ENCODE measurements at regions not wholly inside any gene's neighbourhood (a gene's known extent, or its start where the extent isn't known, plus 50 kb on each side); places are given as distances from the start of the nearest gene placed in this dataset.

GRCh38 chr17:70484496-70484895, 315.2 kb downstream of the KCNJ2 start:
- H3K56ac ChIP-seq (replicated peaks; ENCODE audit: insufficient read length, low read depth, low read length): no peak overlapping the region
- H3K4me1 ChIP-seq (replicated peaks in 1 of 4; ENCODE audit: control insufficient read depth in 3 of 4, insufficient read depth in 4 of 4, low read length in 3 of 4): no peaks in the 10 kb centered on the region
- H3K4ac ChIP-seq (replicated peaks; ENCODE audit: insufficient read length, low read depth, low read length): no peak overlapping the region
- peaks cover 7 to 13% of the 10 kb centered on the region in 2 experiments; a peak in 3 of 4 replicates for H3K9me3 ChIP-seq (ENCODE audit: insufficient read depth in 2 of 2, low read depth in 1 of 2, low read length in 1 of 2)
- no peak overlapping the region for H4K91ac ChIP-seq (replicated peaks; ENCODE audit: insufficient read length, low read length)
- H3K4me2 ChIP-seq (ENCODE audit: insufficient read depth in 1 of 2, low read depth in 2 of 2, low read length in 2 of 2): no peak overlapping the region
- no peak overlapping the region for H3K14ac ChIP-seq (ENCODE audit: insufficient read length)
- no peak overlapping the region for H2BK15ac ChIP-seq (ENCODE audit: low read length)
- no peak for DNase-seq (ENCODE audit: low read depth in 1 of 2, low spot score in 2 of 2)
- no peaks in the 10 kb centered on the region for H4K20me1 ChIP-seq (replicated peaks in 1 of 2; ENCODE audit: control insufficient read depth in 1 of 2, insufficient read depth in 2 of 2, low read length in 2 of 2)
- FAIRE-seq: no peak
- no peak overlapping the region for H2AFZ ChIP-seq (ENCODE audit: low read length)
- no peaks in the 10 kb centered on the region for H3K27me3 ChIP-seq (replicated peaks in 1 of 4; ENCODE audit: control insufficient read depth in 3 of 4, extremely low read depth in 1 of 4, insufficient read depth in 3 of 4, low read length in 3 of 4)
- no peak overlapping the region for H4K8ac ChIP-seq (ENCODE audit: extremely low read depth, insufficient read depth, low read length)
- ChIA-PET CTCF (ENCODE audit: partially characterized antibody) (interaction anchor here (0.5 kb wide), 1 partner anchor 113 kb away, joined by 3 read pairs; no protein-coding TSS in a partner anchor), POLR2A (ENCODE audit: partially characterized antibody) (no interaction called here)
- H4K5ac ChIP-seq (ENCODE audit: insufficient read length, low read depth, low read length): no peak overlapping the region
- H2BK12ac ChIP-seq (ENCODE audit: low read depth, low read length): no peak overlapping the region
- no peak overlapping the region for H3K18ac ChIP-seq (ENCODE audit: extremely low read depth, low read length)
- no peak overlapping the region for H3K23ac ChIP-seq (ENCODE audit: insufficient read length)
- H3K79me2 ChIP-seq (ENCODE audit: control insufficient read depth in 1 of 2, insufficient read depth in 2 of 2, low read length in 2 of 2): no peaks in the 10 kb centered on the region
- no peak overlapping the region for H3K4me3 ChIP-seq (ENCODE audit: extremely low read depth in 1 of 4, insufficient read depth in 2 of 4, low read depth in 3 of 4, low read length in 4 of 4)
- no peak overlapping the region for H3K9ac ChIP-seq (replicated peaks in 1 of 4; ENCODE audit: extremely low read depth in 1 of 4, low read depth in 3 of 4, low read length in 3 of 4)
- no peaks in the 10 kb centered on the region for H3K23me2 ChIP-seq (ENCODE audit: low read depth, low read length)
- no peak overlapping the region for H2BK120ac ChIP-seq (replicated peaks; ENCODE audit: low read depth, low read length)
- no peak overlapping the region for H3K27ac ChIP-seq (ENCODE audit: low read depth, low read length)
- no peaks in the 10 kb centered on the region for H3K36me3 ChIP-seq (ENCODE audit: control insufficient read depth in 2 of 4, insufficient read depth in 4 of 4, low read length in 3 of 4)
- no peak overlapping the region for H2BK20ac ChIP-seq (ENCODE audit: low read length)
- H3K79me1 ChIP-seq (ENCODE audit: low read depth, low read length): no peaks in the 10 kb centered on the region
- no peak overlapping the region for H2BK5ac ChIP-seq (ENCODE audit: low read depth, low read length)
- WGBS, 2 experiments (ENCODE audit: extremely low coverage in 1 of 2, insufficient coverage in 1 of 2, insufficient read length in 1 of 2, insufficient replicate concordance in 2 of 2, low coverage in 1 of 2, low lambda C conversion rate in 2 of 2, missing lambda C conversion rate in 1 of 2): 78% methylated on average over 7 of the region's 7 CpGs; no CpG with 5 or more reads in 1 of the 2 experiments
- no peak overlapping the region for H2AK5ac ChIP-seq (ENCODE audit: low read depth, low read length)
- TF ChIP-seq SP2 (IDR thresholded peaks at IDR 0.05; ENCODE audit: low read length): no peak
- TF ChIP-seq NANOG (IDR thresholded peaks at IDR 0.05; ENCODE audit: insufficient read depth, low read depth, low read length, poor library complexity, severe bottlenecking): no peak
- TF ChIP-seq BCL11A (IDR thresholded peaks at IDR 0.05; ENCODE audit: low read depth in 2 of 2, low read length in 2 of 2): no peak
- no peak for TF ChIP-seq TBP (IDR thresholded peaks at IDR 0.05; ENCODE audit: low read depth, low read length)
- TF ChIP-seq MAFK (IDR thresholded peaks at IDR 0.05; ENCODE audit: low read depth, low read length): no peak
- no peak for TF ChIP-seq KDM5A (IDR thresholded peaks at IDR 0.05; ENCODE audit: low read length)
- no peak for TF ChIP-seq NRF1 (IDR thresholded peaks at IDR 0.05; ENCODE audit: low read depth, low read length)
- no peak for TF ChIP-seq TCF12 (IDR thresholded peaks at IDR 0.05; ENCODE audit: low read depth, low read length)
- no peak for TF ChIP-seq ATF2 (IDR thresholded peaks at IDR 0.05; ENCODE audit: low read length)
- no peak for TF ChIP-seq GTF2F1 (IDR thresholded peaks at IDR 0.05; ENCODE audit: borderline replicate concordance, low read depth, low read length)
- TF ChIP-seq EP300 (IDR thresholded peaks at IDR 0.05; ENCODE audit: borderline replicate concordance in 1 of 2, low read depth in 2 of 2, low read length in 2 of 2): no peak
- no peak for TF ChIP-seq POLR2A (IDR thresholded peaks at IDR 0.05; ENCODE audit: control extremely low read depth in 1 of 2, low read depth in 2 of 2, low read length in 2 of 2)
- TF ChIP-seq CEBPB (IDR thresholded peaks at IDR 0.05; ENCODE audit: low read depth, low read length): no peak
- TF ChIP-seq CTBP2 (IDR thresholded peaks at IDR 0.05; ENCODE audit: borderline replicate concordance, insufficient read depth, insufficient read length, low read length): no peak
